Neural progenitor cell (in vitro differentiated cells): ENCODE measurements at regions not wholly inside any gene's neighbourhood (a gene's known extent, or its start where the extent isn't known, plus 50 kb on each side); places are given as distances from the start of the nearest gene placed in this dataset.

Experiments
- CTCF ChIP-seq: fragments of 200-600 bp; sonication (generic); IDR thresholded peaks from 2 replicates; pipeline ENCODE4 v1.5.1; 2017; ENCODE audit warnings: antibody characterized with exemption, mild to moderate bottlenecking
- EZH2 ChIP-seq: fragments of 200-600 bp; sonication (generic); IDR thresholded peaks from 2 replicates; pipeline ENCODE4 v1.6.1; 2017; ENCODE audit warnings: antibody characterized with exemption, mild to moderate bottlenecking, moderate library complexity

GRCh38 chr14:51518280-51518679 lies 133.4 kb upstream of the FRMD6 start:
- TF ChIP-seq CTCF = no peak
- no peak for TF ChIP-seq EZH2
